ENCODE measurements at regions not wholly inside any gene's neighbourhood (a gene's known extent, or its start where the extent isn't known, plus 50 kb on each side); places are given as distances from the start of the nearest gene placed in this dataset.

DNA sequence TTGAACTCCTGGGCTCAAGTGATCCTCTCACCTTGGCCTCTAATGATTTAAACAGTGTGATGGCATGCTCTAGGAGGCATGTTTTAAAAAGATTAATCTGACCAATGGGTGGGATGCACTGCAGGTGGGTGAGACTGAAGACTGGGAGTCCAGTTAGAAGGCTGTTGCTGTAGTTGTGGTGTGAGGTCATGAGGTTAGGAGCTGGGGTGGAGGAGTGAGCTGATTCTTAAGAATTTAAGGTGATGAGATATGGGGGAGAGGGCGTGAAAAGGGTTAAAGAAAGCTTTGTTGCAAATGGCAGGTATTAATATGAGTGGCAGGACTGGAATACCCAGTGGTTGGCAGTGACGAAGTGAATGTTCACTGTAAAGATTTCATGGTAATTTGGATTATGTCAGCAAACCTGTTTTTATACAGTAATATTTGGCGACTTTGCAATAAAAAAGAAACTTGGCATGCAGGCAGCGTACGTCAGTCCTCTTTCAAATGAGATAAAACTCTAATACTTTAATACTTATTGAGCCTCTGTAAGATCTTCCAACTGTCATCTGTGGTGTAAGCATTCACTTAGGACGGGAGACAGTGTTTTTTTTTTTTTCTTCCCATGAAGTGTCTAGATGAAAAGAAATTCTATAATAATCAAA lies 72.8 kb upstream of the MTPN start:
- TF ChIP-seq CTCF (IDR thresholded peaks at IDR 0.05) (no peak), POLR2A (IDR thresholded peaks at IDR 0.05) (no peak)

All from prostate gland (tissue), 2 donors.